ENCODE measurements at regions not wholly inside any gene's neighbourhood (a gene's known extent, or its start where the extent isn't known, plus 50 kb on each side); places are given as distances from the start of the nearest gene placed in this dataset.

- Histone ChIP-seq H3K36me3 (ENCODE audit: control insufficient read depth, insufficient read depth, low read length) (no peaks in the 10 kb centered on the region), H3K9me3 (replicated peaks; ENCODE audit: control insufficient read depth, insufficient read depth, low read depth, low read length) (no peaks in the 10 kb centered on the region), H2AFZ (ENCODE audit: low read depth, low read length) (no peak overlapping the region), H3K27ac (ENCODE audit: extremely low read depth, low read depth, low read length) (no peak overlapping the region), H3K27me3 (ENCODE audit: control insufficient read depth in 2 of 2, insufficient read depth in 2 of 2, low read length in 2 of 2) (no peaks in the 10 kb centered on the region), H3K4me3 (no peak overlapping the region), H4K20me1 (replicated peaks; ENCODE audit: control insufficient read depth, insufficient read depth, low read length) (no peaks in the 10 kb centered on the region), H3K9me1 (ENCODE audit: control insufficient read depth, insufficient read depth, low read length) (no peaks in the 10 kb centered on the region), H3K4me1 (replicated peaks in 1 of 2; ENCODE audit: control insufficient read depth in 2 of 2, insufficient read depth in 2 of 2, low read length in 2 of 2) (no peaks in the 10 kb centered on the region), H3K4me2 (ENCODE audit: insufficient read depth, low read length) (no peak overlapping the region), H3K9ac (ENCODE audit: insufficient read depth in 1 of 2, low read depth in 2 of 2, low read length in 2 of 2) (no peak overlapping the region), H3K79me2 (ENCODE audit: control insufficient read depth, insufficient read depth, low read length) (no peaks in the 10 kb centered on the region)
- in situ Hi-C loops (cut with MboI), result no loop called here
- intact Hi-C loops (cut with micrococcal nuclease), result no loop called here
- ATAC-seq (no peak), DNase-seq (ENCODE audit: extremely low read depth in 1 of 4, low spot score in 3 of 4) (no peak), FAIRE-seq (no peak)
- ChIA-PET POLR2A (interaction anchor here (0.7 kb wide), 1 partner anchor 42 kb away, joined by 3 read pairs; no protein-coding TSS in a partner anchor), CTCF (ENCODE audit: low intra/inter-chr PET ratio) (no interaction called here)
- TF ChIP-seq ZBTB1 (CRISPR knock-in tag; IDR thresholded peaks at IDR 0.05; ENCODE audit: borderline replicate concordance, low read depth) (no peak), CBFA2T3 (IDR thresholded peaks at IDR 0.05) (no peak), ZNF121 (CRISPR knock-in tag; conservative IDR thresholded peaks at IDR 0.05) (no peak), CREB3L1 (IDR thresholded peaks at IDR 0.05; ENCODE audit: borderline replicate concordance, low read depth) (no peak), IRF2 (CRISPR knock-in tag; IDR thresholded peaks at IDR 0.05) (no peak), SRSF1 (IDR thresholded peaks at IDR 0.05; ENCODE audit: low read depth, low read length) (no peak), HOXB6 (CRISPR knock-in tag; IDR thresholded peaks at IDR 0.05; ENCODE audit: borderline replicate concordance) (no peak), MEF2A (IDR thresholded peaks at IDR 0.05; ENCODE audit: control insufficient read depth, low read depth, low read length) (no peak)
- TF ChIP-seq, protein P1, sequence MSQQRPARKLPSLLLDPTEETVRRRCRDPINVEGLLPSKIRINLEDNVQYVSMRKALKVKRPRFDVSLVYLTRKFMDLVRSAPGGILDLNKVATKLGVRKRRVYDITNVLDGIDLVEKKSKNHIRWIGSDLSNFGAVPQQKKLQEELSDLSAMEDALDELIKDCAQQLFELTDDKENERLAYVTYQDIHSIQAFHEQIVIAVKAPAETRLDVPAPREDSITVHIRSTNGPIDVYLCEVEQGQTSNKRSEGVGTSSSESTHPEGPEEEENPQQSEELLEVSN (IDR thresholded peaks at IDR 0.05; ENCODE audit: borderline replicate concordance in 1 of 2, extremely low read depth in 1 of 2, insufficient read depth in 1 of 2, insufficient read length in 1 of 2, low read depth in 1 of 2, low read length in 1 of 2, poor library complexity in 1 of 2, severe bottlenecking in 1 of 2), result no peak
- TF ChIP-seq, protein P2, sequence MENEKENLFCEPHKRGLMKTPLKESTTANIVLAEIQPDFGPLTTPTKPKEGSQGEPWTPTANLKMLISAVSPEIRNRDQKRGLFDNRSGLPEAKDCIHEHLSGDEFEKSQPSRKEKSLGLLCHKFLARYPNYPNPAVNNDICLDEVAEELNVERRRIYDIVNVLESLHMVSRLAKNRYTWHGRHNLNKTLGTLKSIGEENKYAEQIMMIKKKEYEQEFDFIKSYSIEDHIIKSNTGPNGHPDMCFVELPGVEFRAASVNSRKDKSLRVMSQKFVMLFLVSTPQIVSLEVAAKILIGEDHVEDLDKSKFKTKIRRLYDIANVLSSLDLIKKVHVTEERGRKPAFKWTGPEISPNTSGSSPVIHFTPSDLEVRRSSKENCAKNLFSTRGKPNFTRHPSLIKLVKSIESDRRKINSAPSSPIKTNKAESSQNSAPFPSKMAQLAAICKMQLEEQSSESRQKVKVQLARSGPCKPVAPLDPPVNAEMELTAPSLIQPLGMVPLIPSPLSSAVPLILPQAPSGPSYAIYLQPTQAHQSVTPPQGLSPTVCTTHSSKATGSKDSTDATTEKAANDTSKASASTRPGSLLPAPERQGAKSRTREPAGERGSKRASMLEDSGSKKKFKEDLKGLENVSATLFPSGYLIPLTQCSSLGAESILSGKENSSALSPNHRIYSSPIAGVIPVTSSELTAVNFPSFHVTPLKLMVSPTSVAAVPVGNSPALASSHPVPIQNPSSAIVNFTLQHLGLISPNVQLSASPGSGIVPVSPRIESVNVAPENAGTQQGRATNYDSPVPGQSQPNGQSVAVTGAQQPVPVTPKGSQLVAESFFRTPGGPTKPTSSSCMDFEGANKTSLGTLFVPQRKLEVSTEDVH (IDR thresholded peaks at IDR 0.05; ENCODE audit: low read depth, partially characterized antibody), result no peak
- TF ChIP-seq, protein P3, sequence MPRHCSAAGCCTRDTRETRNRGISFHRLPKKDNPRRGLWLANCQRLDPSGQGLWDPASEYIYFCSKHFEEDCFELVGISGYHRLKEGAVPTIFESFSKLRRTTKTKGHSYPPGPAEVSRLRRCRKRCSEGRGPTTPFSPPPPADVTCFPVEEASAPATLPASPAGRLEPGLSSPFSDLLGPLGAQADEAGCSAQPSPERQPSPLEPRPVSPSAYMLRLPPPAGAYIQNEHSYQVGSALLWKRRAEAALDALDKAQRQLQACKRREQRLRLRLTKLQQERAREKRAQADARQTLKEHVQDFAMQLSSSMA (CRISPR knock-in tag; IDR thresholded peaks at IDR 0.05), result no peak
- 0% methylated on average over 10 of the region's 10 CpGs for WGBS (ENCODE audit: insufficient coverage, low coverage, missing lambda C conversion rate)
- no TSS peak for BruUV-seq (replicated peaks)
These were observed 472.4 kb downstream of the PMP22 start for GRCh38 chr17:14792746-14793145.
